ENCODE measurements at regions not wholly inside any gene's neighbourhood (a gene's known extent, or its start where the extent isn't known, plus 50 kb on each side); places are given as distances from the start of the nearest gene placed in this dataset.

GRCh38 chr15:35934383-35935049, 388.6 kb upstream of the DPH6 start:
- TF ChIP-seq NFIC (IDR thresholded peaks at IDR 0.05) (no peak), ELF4 (CRISPR knock-in tag; IDR thresholded peaks at IDR 0.05) (no peak), SREBF1 (IDR thresholded peaks at IDR 0.05; ENCODE audit: borderline replicate concordance, low read depth, low read length) (no peak), GABPA (tag; conservative IDR thresholded peaks at IDR 0.05; ENCODE audit: low read depth) (no peak)
- TF ChIP-seq, protein P1, sequence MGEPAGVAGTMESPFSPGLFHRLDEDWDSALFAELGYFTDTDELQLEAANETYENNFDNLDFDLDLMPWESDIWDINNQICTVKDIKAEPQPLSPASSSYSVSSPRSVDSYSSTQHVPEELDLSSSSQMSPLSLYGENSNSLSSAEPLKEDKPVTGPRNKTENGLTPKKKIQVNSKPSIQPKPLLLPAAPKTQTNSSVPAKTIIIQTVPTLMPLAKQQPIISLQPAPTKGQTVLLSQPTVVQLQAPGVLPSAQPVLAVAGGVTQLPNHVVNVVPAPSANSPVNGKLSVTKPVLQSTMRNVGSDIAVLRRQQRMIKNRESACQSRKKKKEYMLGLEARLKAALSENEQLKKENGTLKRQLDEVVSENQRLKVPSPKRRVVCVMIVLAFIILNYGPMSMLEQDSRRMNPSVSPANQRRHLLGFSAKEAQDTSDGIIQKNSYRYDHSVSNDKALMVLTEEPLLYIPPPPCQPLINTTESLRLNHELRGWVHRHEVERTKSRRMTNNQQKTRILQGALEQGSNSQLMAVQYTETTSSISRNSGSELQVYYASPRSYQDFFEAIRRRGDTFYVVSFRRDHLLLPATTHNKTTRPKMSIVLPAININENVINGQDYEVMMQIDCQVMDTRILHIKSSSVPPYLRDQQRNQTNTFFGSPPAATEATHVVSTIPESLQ (CRISPR knock-in tag; IDR thresholded peaks at IDR 0.05), result no peak
